MCF 10A (cell line): ENCODE measurements at regions not wholly inside any gene's neighbourhood (a gene's known extent, or its start where the extent isn't known, plus 50 kb on each side); places are given as distances from the start of the nearest gene placed in this dataset.

Experiments
- BruUV-seq: library from RNA; stranded (reverse); fragments of 400-500 nt; replicated peaks from 2 replicates; lab custom pipeline; 2021; lab: Mats Ljungman, UMichigan
- CTCF ChIA-PET: fragments of 300-600 bp; sonication (Branson Sonifier 250); formaldehyde crosslinking; extraction: SDS; loops from one replicate; lab custom pipeline; 2021; ENCODE audit warnings: antibody characterized with exemption, inconsistent platforms; lab: Yijun Ruan, JAX
- POLR2A ChIA-PET: fragments of 300-600, 350-650 bp; sonication (Branson Sonifier 250); formaldehyde crosslinking; extraction: SDS; loops from one replicate; lab custom pipeline; 2020; ENCODE audit warnings: antibody characterized with exemption, inconsistent platforms; lab: Yijun Ruan, JAX
- DNase-seq: peaks from one replicate; pipeline ENCODE4 v3.0.0-alpha.2; 2018; ENCODE audit not compliant: unreplicated experiment
- H3K27ac Mint-ChIP-seq: one replicate; pipeline ENCODE4 v1.8.0; 2022; ENCODE audit warnings: mild to moderate bottlenecking, low read depth, mixed read lengths; ENCODE audit not compliant: unreplicated experiment
- H3K27me3 Mint-ChIP-seq: one replicate; pipeline ENCODE4 v1.8.0; 2022; ENCODE audit warnings: mixed read lengths; ENCODE audit not compliant: insufficient read depth, unreplicated experiment
- H3K36me3 Mint-ChIP-seq: one replicate; pipeline ENCODE4 v1.8.0; 2022; ENCODE audit warnings: mild to moderate bottlenecking, moderate library complexity, mixed read lengths; ENCODE audit not compliant: insufficient read depth, unreplicated experiment
- H3K4me1 Mint-ChIP-seq: one replicate; pipeline ENCODE4 v1.8.0; 2022; ENCODE audit warnings: mixed read lengths; ENCODE audit not compliant: insufficient read depth, unreplicated experiment
- H3K4me3 Mint-ChIP-seq: one replicate; pipeline ENCODE4 v1.8.0; 2022; ENCODE audit warnings: mild to moderate bottlenecking, moderate library complexity, mixed read lengths; ENCODE audit not compliant: unreplicated experiment
- H3K9me3 Mint-ChIP-seq: one replicate; pipeline ENCODE4 v1.8.0; 2022; ENCODE audit warnings: mixed read lengths; ENCODE audit not compliant: unreplicated experiment
- intact Hi-C: fragments of 100-400 bp; cut with micrococcal nuclease; formaldehyde crosslinking; loops from 2 replicates; pipeline ENCODE4 v1.14.1; 2022
- TF ChIP-seq, protein P1 (sequence below): fragments of 200-600 bp; IDR thresholded peaks from one replicate; pipeline ENCODE4 v1.8.0; 2022; ENCODE audit warnings: antibody characterized with exemption, mild to moderate bottlenecking; ENCODE audit not compliant: unreplicated experiment

DNA sequence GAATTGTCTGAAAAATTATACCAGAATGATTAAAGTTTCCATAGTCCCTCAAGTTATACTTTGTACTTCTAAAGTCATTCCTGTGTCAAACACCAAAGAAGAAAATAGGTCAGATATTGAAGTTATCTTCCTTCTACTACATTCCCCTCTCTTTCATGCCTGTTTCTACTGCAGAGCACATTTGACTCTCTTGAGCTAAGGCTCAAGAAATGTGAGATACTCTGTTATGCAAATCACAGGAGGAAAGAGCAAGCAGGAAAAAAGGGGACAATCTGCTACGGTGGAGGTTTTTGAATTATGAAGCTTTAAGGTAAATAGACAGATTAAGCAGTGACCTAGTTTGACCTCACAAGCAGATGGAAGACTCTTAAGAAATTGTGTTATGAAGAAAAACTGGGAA lies 198.9 kb upstream of the LDB2 start:
- H3K4me1 Mint-ChIP-seq = no peaks in the 10 kb centered on the region
- no peaks in the 10 kb centered on the region for H3K9me3 Mint-ChIP-seq
- BruUV-seq = no TSS peak
- POLR2A ChIA-PET = interaction anchor here (0.7 to 1.2 kb wide), 2 partner anchors 13 to 30 kb away, joined by 3 to 4 read pairs; no protein-coding TSS in a partner anchor
- H3K27me3 Mint-ChIP-seq = peaks cover 27% of the 10 kb centered on the region
- CTCF ChIA-PET = interaction anchor here (0.6 to 0.9 kb wide), 2 partner anchors 92 to 585 kb away, joined by 3 to 5 read pairs; no protein-coding TSS in a partner anchor
- no peak overlapping the region for H3K27ac Mint-ChIP-seq
- TF ChIP-seq, protein P1, sequence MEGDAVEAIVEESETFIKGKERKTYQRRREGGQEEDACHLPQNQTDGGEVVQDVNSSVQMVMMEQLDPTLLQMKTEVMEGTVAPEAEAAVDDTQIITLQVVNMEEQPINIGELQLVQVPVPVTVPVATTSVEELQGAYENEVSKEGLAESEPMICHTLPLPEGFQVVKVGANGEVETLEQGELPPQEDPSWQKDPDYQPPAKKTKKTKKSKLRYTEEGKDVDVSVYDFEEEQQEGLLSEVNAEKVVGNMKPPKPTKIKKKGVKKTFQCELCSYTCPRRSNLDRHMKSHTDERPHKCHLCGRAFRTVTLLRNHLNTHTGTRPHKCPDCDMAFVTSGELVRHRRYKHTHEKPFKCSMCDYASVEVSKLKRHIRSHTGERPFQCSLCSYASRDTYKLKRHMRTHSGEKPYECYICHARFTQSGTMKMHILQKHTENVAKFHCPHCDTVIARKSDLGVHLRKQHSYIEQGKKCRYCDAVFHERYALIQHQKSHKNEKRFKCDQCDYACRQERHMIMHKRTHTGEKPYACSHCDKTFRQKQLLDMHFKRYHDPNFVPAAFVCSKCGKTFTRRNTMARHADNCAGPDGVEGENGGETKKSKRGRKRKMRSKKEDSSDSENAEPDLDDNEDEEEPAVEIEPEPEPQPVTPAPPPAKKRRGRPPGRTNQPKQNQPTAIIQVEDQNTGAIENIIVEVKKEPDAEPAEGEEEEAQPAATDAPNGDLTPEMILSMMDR = no peak
- no peaks in the 10 kb centered on the region for H3K36me3 Mint-ChIP-seq
- intact Hi-C loops = no loop called here
- no peak for DNase-seq
- H3K4me3 Mint-ChIP-seq = no peak overlapping the region

DNA sequence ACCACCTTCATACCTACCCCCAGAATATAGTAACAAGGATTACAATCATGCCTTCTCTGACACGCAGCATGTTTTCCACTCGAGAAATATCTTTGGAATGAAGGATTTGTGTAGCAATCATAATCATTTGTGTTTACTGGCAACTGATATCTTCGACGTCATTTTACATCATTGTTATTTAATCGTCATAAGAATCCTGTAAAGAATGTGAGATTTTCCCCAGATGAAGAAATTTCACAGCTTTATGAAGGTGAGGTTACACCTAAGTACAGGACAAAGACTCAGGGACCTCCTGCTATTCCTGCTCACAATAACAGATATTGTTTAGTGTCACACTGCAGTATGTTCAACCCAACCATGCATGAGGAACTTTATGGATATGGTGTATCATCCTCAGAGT lies 198.2 kb upstream of the LDB2 start:
- Mint-ChIP-seq H3K9me3 (no peaks in the 10 kb centered on the region), H3K27ac (no peak overlapping the region), H3K4me1 (no peaks in the 10 kb centered on the region), H3K36me3 (no peaks in the 10 kb centered on the region), H3K27me3 (peaks cover 27% of the 10 kb centered on the region), H3K4me3 (no peak overlapping the region)
- TF ChIP-seq, protein P1 = no peak
- ChIA-PET POLR2A (interaction anchor here (0.7 to 1.2 kb wide), 2 partner anchors 13 to 29 kb away, joined by 3 to 4 read pairs; no protein-coding TSS in a partner anchor), CTCF (no interaction called here)
- no peak for DNase-seq
- BruUV-seq = no TSS peak
- intact Hi-C loops = no loop called here

DNA sequence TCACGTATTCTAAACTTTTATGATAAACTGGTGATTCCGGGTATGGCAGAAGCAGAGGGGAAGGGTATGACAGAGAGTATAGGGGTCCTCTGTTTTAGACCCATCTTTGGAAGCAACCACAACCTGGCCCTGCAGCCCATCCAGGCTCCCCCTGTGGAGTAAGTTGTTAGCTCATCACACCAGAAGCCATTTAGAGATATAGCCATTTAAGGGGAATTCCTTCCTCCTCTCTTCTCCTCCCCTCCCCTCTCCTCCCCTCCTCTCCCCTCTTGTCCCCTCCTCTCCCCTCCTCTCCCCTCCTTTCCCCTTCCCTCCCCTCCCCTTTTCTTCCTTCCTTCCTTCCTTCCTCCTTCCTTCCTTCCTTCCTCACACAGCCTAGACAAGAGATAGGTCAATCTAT lies 197.3 kb upstream of the LDB2 start:
- no peaks in the 10 kb centered on the region for H3K9me3 Mint-ChIP-seq
- H3K27me3 Mint-ChIP-seq = peaks cover 27% of the 10 kb centered on the region
- CTCF ChIA-PET = no interaction called here
- DNase-seq = no peak
- TF ChIP-seq, protein P1 = no peak
- H3K4me1 Mint-ChIP-seq = no peaks in the 10 kb centered on the region
- no peak overlapping the region for H3K27ac Mint-ChIP-seq
- intact Hi-C loops = no loop called here
- POLR2A ChIA-PET = no interaction called here
- no TSS peak for BruUV-seq
- H3K4me3 Mint-ChIP-seq = no peak overlapping the region
- no peaks in the 10 kb centered on the region for H3K36me3 Mint-ChIP-seq

DNA sequence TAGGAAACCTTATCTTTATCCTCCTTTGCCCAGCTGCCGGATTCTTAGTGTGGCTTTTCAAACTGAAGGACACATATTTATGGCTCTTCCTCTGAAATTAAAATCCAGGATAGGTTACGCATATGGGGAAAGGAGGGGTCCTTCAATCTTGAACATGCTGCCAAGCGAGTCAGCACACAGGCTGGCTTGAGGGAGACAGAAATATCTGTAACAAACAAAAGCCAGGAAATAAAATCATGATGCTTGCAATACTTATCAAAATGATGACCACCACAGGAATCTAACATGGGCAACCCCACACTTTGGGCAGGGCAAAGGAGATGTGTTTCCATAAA lies 196.4 kb upstream of the LDB2 start:
- no peak overlapping the region for H3K27ac Mint-ChIP-seq
- no peak for DNase-seq
- no peaks in the 10 kb centered on the region for H3K9me3 Mint-ChIP-seq
- no TSS peak for BruUV-seq
- peaks cover 27% of the 10 kb centered on the region for H3K27me3 Mint-ChIP-seq
- TF ChIP-seq, protein P1 = no peak
- no peak overlapping the region for H3K4me3 Mint-ChIP-seq
- no peaks in the 10 kb centered on the region for H3K4me1 Mint-ChIP-seq
- H3K36me3 Mint-ChIP-seq = no peaks in the 10 kb centered on the region
- POLR2A ChIA-PET = no interaction called here
- intact Hi-C loops = no loop called here
- CTCF ChIA-PET = no interaction called here
